ENCODE measurements at regions not wholly inside any gene's neighbourhood (a gene's known extent, or its start where the extent isn't known, plus 50 kb on each side); places are given as distances from the start of the nearest gene placed in this dataset.

GRCh38 chr6:55016261-55016660, 158.1 kb upstream of the HCRTR2 start:
- no peak for ATAC-seq (ENCODE audit: low FRiP score in 2 of 2)

GRCh38 chr6:55017555-55018300, 156.6 kb upstream of the HCRTR2 start:
- no peaks in the 10 kb centered on the region for H3K36me3 ChIP-seq
- DNase-seq (no peak), ATAC-seq (ENCODE audit: low FRiP score in 2 of 2) (no peak)
- no peak overlapping the region for H3K27ac ChIP-seq
- TF ChIP-seq EP300 (IDR thresholded peaks at IDR 0.05) (no peak), POLR2AphosphoS5 (IDR thresholded peaks at IDR 0.05) (no peak), POLR2A (IDR thresholded peaks at IDR 0.05) (no peak)
- 45 to 56% methylated on average over 1 of the region's 1 CpG for WGBS, 2 donors
- no peaks in the 10 kb centered on the region for H3K4me1 ChIP-seq
- H3K9me3 ChIP-seq: no peaks in the 10 kb centered on the region
- no peak overlapping the region for H3K4me3 ChIP-seq
- no peaks in the 10 kb centered on the region for H3K27me3 ChIP-seq

More at GRCh38 chr6:55016261-55016660, 158.1 kb upstream of the HCRTR2 start:
- Histone ChIP-seq H3K9me3 (no peaks in the 10 kb centered on the region), H3K27ac (no peak overlapping the region), H3K36me3 (no peaks in the 10 kb centered on the region), H3K27me3 (no peaks in the 10 kb centered on the region), H3K4me1 (no peaks in the 10 kb centered on the region), H3K4me3 (no peak overlapping the region)
- 50 to 64% methylated on average over 1 of the region's 1 CpG for WGBS, 2 donors
- DNase-seq: no peak
- no peak for TF ChIP-seq POLR2AphosphoS5 (IDR thresholded peaks at IDR 0.05)
- TF ChIP-seq CTCF (IDR thresholded peaks at IDR 0.05): no peak
- TF ChIP-seq EP300 (IDR thresholded peaks at IDR 0.05): no peak
- TF ChIP-seq POLR2A (IDR thresholded peaks at IDR 0.05): no peak

- Histone ChIP-seq H3K9me3 (no peaks in the 10 kb centered on the region), H3K27me3 (no peaks in the 10 kb centered on the region), H3K36me3 (no peaks in the 10 kb centered on the region), H3K4me1 (no peaks in the 10 kb centered on the region), H3K4me3 (no peak overlapping the region), H3K27ac (no peak overlapping the region)
- DNase-seq (no peak), ATAC-seq (ENCODE audit: low FRiP score in 2 of 2) (no peak)
- TF ChIP-seq EP300 (IDR thresholded peaks at IDR 0.05): no peak
- TF ChIP-seq POLR2AphosphoS5 (IDR thresholded peaks at IDR 0.05): no peak
- no peak for TF ChIP-seq POLR2A (IDR thresholded peaks at IDR 0.05)
Observed at GRCh38 chr6:55019591-55019990, 154.7 kb upstream of the HCRTR2 start.

GRCh38 chr6:55023230-55023629, 151.1 kb upstream of the HCRTR2 start:
- Histone ChIP-seq H3K27me3 (no peaks in the 10 kb centered on the region), H3K4me3 (no peak overlapping the region), H3K9me3 (no peaks in the 10 kb centered on the region), H3K36me3 (no peaks in the 10 kb centered on the region), H3K4me1 (no peaks in the 10 kb centered on the region), H3K27ac (no peak overlapping the region)
- 63 to 72% methylated on average over 3 of the region's 3 CpGs for WGBS, 2 donors
- DNase-seq (no peak), ATAC-seq (ENCODE audit: low FRiP score in 2 of 2) (no peak)
- TF ChIP-seq POLR2A (IDR thresholded peaks at IDR 0.05) (no peak), EP300 (IDR thresholded peaks at IDR 0.05) (no peak), POLR2AphosphoS5 (IDR thresholded peaks at IDR 0.05) (no peak), CTCF (IDR thresholded peaks at IDR 0.05) (no peak)

- no peak for TF ChIP-seq POLR2A (IDR thresholded peaks at IDR 0.05)
- no peaks in the 10 kb centered on the region for H3K4me1 ChIP-seq
- DNase-seq: no peak
- ATAC-seq (ENCODE audit: low FRiP score in 2 of 2): no peak
- no peaks in the 10 kb centered on the region for H3K9me3 ChIP-seq
- no peak overlapping the region for H3K27ac ChIP-seq
- no peaks in the 10 kb centered on the region for H3K36me3 ChIP-seq
- no peak overlapping the region for H3K4me3 ChIP-seq
- no peaks in the 10 kb centered on the region for H3K27me3 ChIP-seq
Observed at GRCh38 chr6:55033016-55033546, 141.2 kb upstream of the HCRTR2 start.

GRCh38 chr6:55034752-55035151, 139.6 kb upstream of the HCRTR2 start:
- peak in 1 of 2 donors; percentile 21 for ATAC-seq (ENCODE audit: low FRiP score in 2 of 2)
- WGBS, 2 donors: 64 to 74% methylated on average over 3 of the region's 3 CpGs
- TF ChIP-seq POLR2A (IDR thresholded peaks at IDR 0.05): no peak
- TF ChIP-seq POLR2AphosphoS5 (IDR thresholded peaks at IDR 0.05): no peak
- no peak for TF ChIP-seq CTCF (IDR thresholded peaks at IDR 0.05)
- no peak for TF ChIP-seq EP300 (IDR thresholded peaks at IDR 0.05)
- no peak overlapping the region for H3K27ac ChIP-seq
- DNase-seq: no peak
- no peaks in the 10 kb centered on the region for H3K4me1 ChIP-seq
- H3K36me3 ChIP-seq: no peaks in the 10 kb centered on the region
- H3K4me3 ChIP-seq: no peak overlapping the region
- no peaks in the 10 kb centered on the region for H3K9me3 ChIP-seq
- no peaks in the 10 kb centered on the region for H3K27me3 ChIP-seq

All from upper lobe of left lung (tissue), 6 donors.